Gastroesophageal sphincter (tissue), 4 donors: ENCODE measurements at regions not wholly inside any gene's neighbourhood (a gene's known extent, or its start where the extent isn't known, plus 50 kb on each side); places are given as distances from the start of the nearest gene placed in this dataset.

Experiments used
- ATAC-seq: fragments of 150-250 bp; one replicate; pipeline ENCODE4 v1.9.1; 2016; ENCODE audit warnings: mild to moderate bottlenecking, moderate library complexity
- H3K27ac ChIP-seq, 4 donors: fragments of 200-600 bp; sonication (generic) in 3 of 4; 1 replicate in 3 of 4; 2 replicates in 1 of 4; pipeline ENCODE4 v1.5.1; 2016 to 2019
- H3K27me3 ChIP-seq: fragments of 200-600 bp; sonication (generic); one replicate; pipeline ENCODE4 v1.5.1; 2019
- H3K36me3 ChIP-seq, 2 donors: fragments of 200-600 bp; sonication (generic); one replicate each; pipeline ENCODE4 v1.5.1; 2019; ENCODE audit warnings: control low read depth in 1 of 2
- H3K4me1 ChIP-seq, 3 donors: fragments of 200-600 bp; sonication (generic); 1 replicate in 2 of 3; 2 replicates in 1 of 3; pipeline ENCODE4 v1.5.1; 2016 to 2019; ENCODE audit warnings: control low read depth in 2 of 3
- H3K4me3 ChIP-seq, 2 donors: fragments of 200-600 bp; sonication (generic); one replicate each; pipeline ENCODE4 v1.5.1; 2019; ENCODE audit warnings: mild to moderate bottlenecking in 1 of 2, moderate library complexity in 1 of 2
- H3K9me3 ChIP-seq, 3 donors: fragments of 200-600 bp; sonication (generic); one replicate each; pipeline ENCODE4 v1.5.1; 2017 to 2019; ENCODE audit warnings: control low read depth in 2 of 3
- EP300 ChIP-seq: sonication (generic); formaldehyde crosslinking; IDR thresholded peaks from one replicate; pipeline ENCODE4 v1.6.1; 2017; ENCODE audit warnings: antibody characterized with exemption, mild to moderate bottlenecking
- POLR2A ChIP-seq, 2 donors: fragments of 450-650 bp; IDR thresholded peaks; one replicate each; pipeline ENCODE4 v1.6.1; 2017; ENCODE audit warnings: antibody characterized with exemption in 2 of 2, mild to moderate bottlenecking in 2 of 2, moderate library complexity in 1 of 2
- POLR2AphosphoS5 ChIP-seq: sonication (generic); formaldehyde crosslinking; IDR thresholded peaks from one replicate; pipeline ENCODE4 v1.6.1; 2017; ENCODE audit warnings: antibody characterized with exemption
- WGBS, 2 donors: methylation state at CpG; one replicate each; pipeline ENCODE4 v1.1.5; 2018; ENCODE audit warnings: low coverage in 1 of 2; 5-methylcytosine and 5-hydroxymethylcytosine counted together
- TF ChIP-seq, protein P1 (sequence below), 4 experiments: fragments of 200-600 bp in 2 of 4; fragments of 450-650 bp in 2 of 4; sonication (generic) in 1 of 4; IDR thresholded peaks; one replicate each; pipeline ENCODE4 v1.5.1; 2017 to 2019; ENCODE audit warnings: antibody characterized with exemption in 4 of 4, mild to moderate bottlenecking in 2 of 4, moderate library complexity in 2 of 4

DNA sequence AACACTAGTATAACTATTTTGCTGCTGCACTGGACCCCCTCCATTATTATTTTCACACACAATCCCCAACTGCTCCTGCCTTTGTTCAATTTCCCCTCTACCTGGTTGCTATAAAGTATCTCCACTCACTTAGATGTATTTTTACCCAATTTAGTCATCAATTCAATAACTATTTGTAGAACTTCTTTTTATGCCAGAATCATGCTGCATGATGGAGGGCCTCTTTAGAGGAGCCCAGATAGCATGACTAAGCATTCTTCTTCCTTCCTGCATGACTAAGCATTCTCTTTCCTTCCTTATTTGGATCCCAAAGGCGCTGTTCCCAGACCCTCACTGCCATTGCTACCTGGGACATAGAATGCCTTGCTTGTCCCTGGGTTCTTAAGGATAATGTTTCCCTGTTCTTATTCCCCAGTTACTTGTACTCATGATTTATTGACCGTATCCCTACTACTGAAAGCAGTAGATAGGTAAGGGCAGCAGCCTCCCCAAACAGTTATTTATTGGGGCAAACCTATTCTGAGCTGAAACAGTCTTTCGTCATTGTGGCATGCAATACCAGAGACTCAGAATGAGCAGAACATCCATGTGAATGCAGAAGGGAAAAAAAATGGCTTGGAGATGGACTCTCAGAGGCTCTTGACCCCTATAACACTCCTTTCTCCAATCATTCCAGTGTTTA, 89.3 kb upstream of the AKT3 start:
- TF ChIP-seq, protein P1, sequence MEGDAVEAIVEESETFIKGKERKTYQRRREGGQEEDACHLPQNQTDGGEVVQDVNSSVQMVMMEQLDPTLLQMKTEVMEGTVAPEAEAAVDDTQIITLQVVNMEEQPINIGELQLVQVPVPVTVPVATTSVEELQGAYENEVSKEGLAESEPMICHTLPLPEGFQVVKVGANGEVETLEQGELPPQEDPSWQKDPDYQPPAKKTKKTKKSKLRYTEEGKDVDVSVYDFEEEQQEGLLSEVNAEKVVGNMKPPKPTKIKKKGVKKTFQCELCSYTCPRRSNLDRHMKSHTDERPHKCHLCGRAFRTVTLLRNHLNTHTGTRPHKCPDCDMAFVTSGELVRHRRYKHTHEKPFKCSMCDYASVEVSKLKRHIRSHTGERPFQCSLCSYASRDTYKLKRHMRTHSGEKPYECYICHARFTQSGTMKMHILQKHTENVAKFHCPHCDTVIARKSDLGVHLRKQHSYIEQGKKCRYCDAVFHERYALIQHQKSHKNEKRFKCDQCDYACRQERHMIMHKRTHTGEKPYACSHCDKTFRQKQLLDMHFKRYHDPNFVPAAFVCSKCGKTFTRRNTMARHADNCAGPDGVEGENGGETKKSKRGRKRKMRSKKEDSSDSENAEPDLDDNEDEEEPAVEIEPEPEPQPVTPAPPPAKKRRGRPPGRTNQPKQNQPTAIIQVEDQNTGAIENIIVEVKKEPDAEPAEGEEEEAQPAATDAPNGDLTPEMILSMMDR (IDR thresholded peaks at IDR 0.05): no peak
- no peak for TF ChIP-seq EP300
- no peak for TF ChIP-seq POLR2A (IDR thresholded peaks at IDR 0.05)
- no peak for TF ChIP-seq POLR2AphosphoS5
- 80 to 89% methylated on average over 2 to 3 of the region's 3 CpGs for WGBS, 2 donors
- no peak for ATAC-seq
- Histone ChIP-seq H3K4me3 (no peak overlapping the region), H3K9me3 (peaks cover 0 to 5% (median 0%) of the 10 kb centered on the region in 3 donors), H3K36me3 (no peaks in the 10 kb centered on the region), H3K4me1 (no peaks in the 10 kb centered on the region), H3K27me3 (peaks cover 17% of the 10 kb centered on the region), H3K27ac (no peak overlapping the region)

GRCh38 chr1:243938208-243938607, 88.2 kb upstream of the AKT3 start:
- no peaks in the 10 kb centered on the region for H3K4me1 ChIP-seq
- 82 to 86% methylated on average over 1 to 3 of the region's 3 CpGs for WGBS, 2 donors
- no peak for ATAC-seq
- peaks cover 0 to 6% (median 0%) of the 10 kb centered on the region in 3 donors for H3K9me3 ChIP-seq
- peaks cover 21% of the 10 kb centered on the region for H3K27me3 ChIP-seq
- no peak overlapping the region for H3K4me3 ChIP-seq
- no peak overlapping the region for H3K27ac ChIP-seq
- no peaks in the 10 kb centered on the region for H3K36me3 ChIP-seq
- TF ChIP-seq, protein P1 (IDR thresholded peaks at IDR 0.05): no peak
- no peak for TF ChIP-seq EP300
- TF ChIP-seq POLR2A (IDR thresholded peaks at IDR 0.05): no peak
- no peak for TF ChIP-seq POLR2AphosphoS5

- Histone ChIP-seq H3K4me1 (peaks cover 0 to 7% (median 0%) of the 10 kb centered on the region in 3 donors), H3K27me3 (peaks cover 32% of the 10 kb centered on the region), H3K27ac (no peak overlapping the region), H3K9me3 (peaks cover 0 to 6% (median 0%) of the 10 kb centered on the region in 3 donors), H3K36me3 (no peaks in the 10 kb centered on the region), H3K4me3 (no peak overlapping the region)
- 70 to 98% methylated on average over 4 of the region's 4 CpGs for WGBS, 2 donors
- ATAC-seq: no peak
- TF ChIP-seq POLR2AphosphoS5 (no peak), EP300 (no peak), POLR2A (IDR thresholded peaks at IDR 0.05) (no peak)
- TF ChIP-seq, protein P1 (IDR thresholded peaks at IDR 0.05): no peak
Measured at GRCh38 chr1:243933495-243933894, 83.5 kb upstream of the AKT3 start.

DNA sequence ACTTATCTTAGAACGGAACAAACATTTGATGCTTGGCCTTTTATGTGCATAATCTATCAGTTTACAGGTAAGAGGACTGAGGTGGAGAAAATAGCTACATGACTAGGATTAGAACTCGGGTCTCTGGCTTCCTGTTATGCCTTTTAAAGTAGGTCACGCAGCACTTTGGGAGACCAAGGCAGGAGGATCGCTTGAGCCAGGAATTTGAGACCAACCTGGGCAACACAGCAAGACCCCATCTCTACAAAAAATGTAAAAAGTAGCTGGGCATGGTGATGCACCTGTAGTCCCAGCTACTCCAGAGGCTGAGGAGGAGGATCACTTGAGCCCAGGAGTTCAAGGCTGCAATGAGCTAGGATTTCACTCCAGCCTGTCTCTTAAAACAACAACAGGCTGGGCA, 81.9 kb upstream of the AKT3 start:
- ATAC-seq: no peak
- H3K36me3 ChIP-seq: no peaks in the 10 kb centered on the region
- H3K27me3 ChIP-seq: peaks cover 32% of the 10 kb centered on the region
- H3K4me3 ChIP-seq: no peak overlapping the region
- H3K27ac ChIP-seq: no peak overlapping the region
- peaks cover 0 to 6% (median 0%) of the 10 kb centered on the region in 3 donors for H3K9me3 ChIP-seq
- 84 to 100% methylated on average over 2 to 4 of the region's 4 CpGs for WGBS, 2 donors
- H3K4me1 ChIP-seq: peaks cover 0 to 7% (median 0%) of the 10 kb centered on the region in 3 donors
- TF ChIP-seq, protein P1 (IDR thresholded peaks at IDR 0.05): no peak
- TF ChIP-seq POLR2A (IDR thresholded peaks at IDR 0.05) (no peak), POLR2AphosphoS5 (no peak), EP300 (no peak)
